ENCODE measurements at regions not wholly inside any gene's neighbourhood (a gene's known extent, or its start where the extent isn't known, plus 50 kb on each side); places are given as distances from the start of the nearest gene placed in this dataset.

DNA sequence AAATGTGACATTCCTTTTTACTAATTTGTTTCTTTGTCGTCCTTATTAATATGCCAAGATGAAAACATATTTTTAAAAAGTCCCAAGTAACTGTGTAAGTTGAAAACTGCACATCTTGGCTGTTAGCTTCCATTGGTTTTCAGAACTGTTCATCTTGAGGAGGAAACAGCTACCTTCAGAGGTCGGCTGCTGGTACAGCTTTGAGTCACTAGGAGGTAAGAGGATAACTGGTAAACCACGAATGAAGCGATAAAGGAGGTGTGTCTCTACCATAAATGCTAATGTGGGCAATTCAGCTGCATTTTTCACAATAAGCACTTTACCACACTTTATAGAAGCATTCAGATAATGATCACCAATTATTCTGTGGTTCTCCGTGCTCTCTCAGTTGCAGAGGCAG, 137.5 kb upstream of the KRAS start:
- TF ChIP-seq, protein P1, sequence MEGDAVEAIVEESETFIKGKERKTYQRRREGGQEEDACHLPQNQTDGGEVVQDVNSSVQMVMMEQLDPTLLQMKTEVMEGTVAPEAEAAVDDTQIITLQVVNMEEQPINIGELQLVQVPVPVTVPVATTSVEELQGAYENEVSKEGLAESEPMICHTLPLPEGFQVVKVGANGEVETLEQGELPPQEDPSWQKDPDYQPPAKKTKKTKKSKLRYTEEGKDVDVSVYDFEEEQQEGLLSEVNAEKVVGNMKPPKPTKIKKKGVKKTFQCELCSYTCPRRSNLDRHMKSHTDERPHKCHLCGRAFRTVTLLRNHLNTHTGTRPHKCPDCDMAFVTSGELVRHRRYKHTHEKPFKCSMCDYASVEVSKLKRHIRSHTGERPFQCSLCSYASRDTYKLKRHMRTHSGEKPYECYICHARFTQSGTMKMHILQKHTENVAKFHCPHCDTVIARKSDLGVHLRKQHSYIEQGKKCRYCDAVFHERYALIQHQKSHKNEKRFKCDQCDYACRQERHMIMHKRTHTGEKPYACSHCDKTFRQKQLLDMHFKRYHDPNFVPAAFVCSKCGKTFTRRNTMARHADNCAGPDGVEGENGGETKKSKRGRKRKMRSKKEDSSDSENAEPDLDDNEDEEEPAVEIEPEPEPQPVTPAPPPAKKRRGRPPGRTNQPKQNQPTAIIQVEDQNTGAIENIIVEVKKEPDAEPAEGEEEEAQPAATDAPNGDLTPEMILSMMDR (IDR thresholded peaks at IDR 0.05), result no peak
- no peak for TF ChIP-seq POLR2A (IDR thresholded peaks at IDR 0.05)

All from ovary (tissue), 3 donors.